ENCODE measurements at regions not wholly inside any gene's neighbourhood (a gene's known extent, or its start where the extent isn't known, plus 50 kb on each side); places are given as distances from the start of the nearest gene placed in this dataset.
"Not testable (repeated sequence)": the region's sequence is repeated elsewhere in the genome, so short reads cannot be mapped to it uniquely, and the experiment has no call there.

- no peak for DNase-seq (ENCODE audit: low read depth in 4 of 4, low spot score in 3 of 4)
These were observed 299.4 kb upstream of the VSTM2A start for GRCh38 chr7:54242776-54243175.

DNA sequence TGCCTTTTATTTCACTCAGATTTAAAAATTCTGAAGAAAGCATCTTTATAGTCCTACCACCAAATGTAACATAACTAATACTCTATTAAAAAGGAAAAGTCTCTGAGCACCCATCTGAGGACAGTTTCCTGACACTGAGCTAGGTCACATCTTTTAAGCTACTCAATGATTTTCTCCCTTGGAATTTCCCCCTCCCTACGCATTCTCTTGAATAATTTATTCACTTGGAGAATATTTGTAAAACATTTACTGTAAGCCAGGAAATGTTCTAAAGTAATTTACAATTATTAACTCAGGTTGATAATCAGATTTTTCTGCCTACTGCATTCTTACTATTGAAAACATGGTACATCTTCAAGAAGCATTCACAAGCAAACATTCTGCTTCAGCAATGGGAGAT is 297.2 kb upstream of the VSTM2A start:
- DNase-seq (ENCODE audit: low read depth in 4 of 4, low spot score in 3 of 4) = no peak

DNA sequence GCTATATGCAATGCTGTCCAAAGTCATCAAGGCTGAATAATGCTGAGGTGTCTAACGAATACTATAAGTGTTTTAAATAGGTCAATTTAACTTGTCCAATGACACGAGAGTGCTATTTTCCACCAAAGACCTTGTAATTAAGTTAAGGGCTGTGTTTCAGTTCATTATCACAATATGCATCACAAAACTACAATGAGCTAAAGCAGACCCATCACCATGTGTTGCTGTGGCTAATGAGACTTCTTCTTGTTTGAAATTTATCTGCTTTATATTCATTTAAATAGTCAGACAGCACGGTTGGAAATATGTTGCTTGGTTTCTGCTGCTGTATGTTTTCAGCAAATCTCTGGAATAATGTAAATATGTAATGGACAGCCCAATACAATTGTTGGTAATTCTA is 292.5 kb upstream of the VSTM2A start:
- no peak for DNase-seq (ENCODE audit: low read depth in 4 of 4, low spot score in 3 of 4)

GRCh38 chr7:54252256-54253035 is 289.7 kb upstream of the VSTM2A start:
- DNase-seq (ENCODE audit: low read depth in 4 of 4, low spot score in 3 of 4) = no peak

GRCh38 chr7:54253036-54253373 is 289.2 kb upstream of the VSTM2A start:
- DNase-seq (ENCODE audit: low read depth in 4 of 4, low spot score in 3 of 4) = no peak

- no peak for DNase-seq (ENCODE audit: low read depth in 4 of 4, low spot score in 3 of 4)
These were observed 286.9 kb upstream of the VSTM2A start for GRCh38 chr7:54255242-54255641.

DNA sequence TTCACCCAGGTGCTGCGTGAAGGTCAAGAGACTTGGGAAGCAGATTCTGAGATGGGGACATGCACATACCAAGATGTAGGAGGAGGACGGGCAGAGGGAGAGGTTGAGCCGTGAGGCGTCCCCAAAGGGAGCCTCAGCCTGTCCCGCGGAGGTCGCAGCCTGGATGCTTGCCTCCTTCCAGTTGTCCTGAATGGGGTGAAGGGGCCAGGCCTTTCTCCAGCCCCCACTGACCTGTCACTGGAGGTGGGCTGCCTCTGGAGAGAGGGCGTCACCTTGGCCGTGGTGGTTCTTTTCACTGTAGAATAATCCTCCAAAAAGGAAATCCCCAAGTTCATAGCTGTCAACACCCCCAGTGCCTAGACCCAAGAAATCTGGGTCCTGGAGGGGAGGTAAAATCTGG is 283.0 kb upstream of the VSTM2A start:
- DNase-seq (ENCODE audit: low read depth in 4 of 4, low spot score in 3 of 4) = no peak

GRCh38 chr7:54260941-54261371 is 281.2 kb upstream of the VSTM2A start:
- no peak for DNase-seq (ENCODE audit: low read depth in 4 of 4, low spot score in 3 of 4)

DNA sequence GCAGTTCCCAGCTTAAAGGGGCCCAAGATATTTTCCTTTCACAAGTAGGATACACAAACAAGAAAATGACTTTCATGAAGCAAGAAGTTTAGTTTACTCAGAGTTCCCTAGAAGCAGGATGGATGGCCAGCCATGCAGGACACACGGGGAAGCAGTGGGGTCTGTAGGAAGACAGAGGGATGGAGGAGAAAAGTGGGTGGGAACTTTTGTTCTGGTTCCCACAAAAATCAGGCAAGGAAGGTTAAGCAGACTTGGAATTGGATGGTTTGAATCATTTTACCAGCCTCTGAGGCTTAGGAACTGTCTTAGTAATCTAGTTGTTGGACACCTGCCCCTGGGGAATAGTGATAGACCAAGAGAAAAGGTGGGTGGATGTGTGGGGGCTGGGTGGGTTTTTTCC is 263.3 kb upstream of the VSTM2A start:
- DNase-seq (ENCODE audit: low read depth in 4 of 4, low spot score in 3 of 4) = no peak

GRCh38 chr7:54292171-54292925 is 249.8 kb upstream of the VSTM2A start:
- no peak for DNase-seq (ENCODE audit: low read depth in 4 of 4, low spot score in 3 of 4)

- DNase-seq (ENCODE audit: low read depth in 4 of 4, low spot score in 3 of 4) = no peak
These were observed 242.7 kb upstream of the VSTM2A start for GRCh38 chr7:54299426-54299825.

DNA sequence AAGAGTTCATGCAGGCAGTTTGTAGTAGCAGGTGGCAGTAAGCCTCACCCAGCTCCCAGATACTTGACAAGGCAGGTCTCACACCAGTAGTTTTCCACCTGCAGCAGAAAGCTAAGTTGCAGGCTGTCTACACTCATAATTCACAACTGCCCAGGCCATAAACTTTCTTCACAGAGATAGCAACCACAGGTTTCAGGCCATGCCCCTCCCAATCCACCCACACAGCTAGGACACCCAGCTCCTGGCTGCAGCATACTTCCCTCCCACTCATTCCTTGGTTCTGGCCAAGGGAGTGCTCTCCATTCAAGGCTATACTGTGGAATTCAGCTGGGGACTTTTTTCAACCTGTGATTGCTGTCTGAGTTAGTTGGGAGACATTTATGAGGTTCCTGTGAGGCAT is 226.2 kb upstream of the VSTM2A start:
- not testable (repeated sequence) for DNase-seq (ENCODE audit: low read depth in 4 of 4, low spot score in 3 of 4)

DNA sequence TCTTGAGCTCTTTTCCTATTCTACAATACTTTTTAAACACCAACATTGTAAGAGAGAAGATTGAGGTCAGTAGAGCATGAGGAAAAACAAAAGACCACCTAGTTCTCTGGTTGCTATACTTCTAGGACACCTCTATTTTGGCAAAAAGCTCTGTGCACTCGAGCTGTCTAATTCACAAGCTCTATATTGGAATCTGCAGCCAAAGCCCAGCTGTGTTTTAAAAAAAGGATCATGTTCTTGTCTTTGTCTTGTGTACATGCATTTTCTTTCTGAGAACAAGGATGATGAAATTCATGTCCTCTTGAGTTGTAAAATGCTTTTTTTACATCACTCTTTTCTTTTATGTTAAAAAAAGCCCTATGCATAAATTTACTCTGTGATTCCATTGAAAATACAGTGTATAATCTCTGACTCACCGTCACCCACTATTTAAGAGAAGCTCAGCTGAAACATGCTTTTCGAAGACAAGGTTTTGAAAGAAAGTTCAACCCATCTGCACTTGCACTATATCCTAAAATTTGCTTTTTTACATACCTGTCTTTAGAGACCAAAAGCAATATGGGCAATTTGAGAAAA is 215.5 kb upstream of the VSTM2A start:
- DNase-seq (ENCODE audit: low read depth in 4 of 4, low spot score in 3 of 4) = no peak

- no peak for DNase-seq (ENCODE audit: low read depth in 4 of 4, low spot score in 3 of 4)
These were observed 211.9 kb upstream of the VSTM2A start for GRCh38 chr7:54330216-54330800.

DNA sequence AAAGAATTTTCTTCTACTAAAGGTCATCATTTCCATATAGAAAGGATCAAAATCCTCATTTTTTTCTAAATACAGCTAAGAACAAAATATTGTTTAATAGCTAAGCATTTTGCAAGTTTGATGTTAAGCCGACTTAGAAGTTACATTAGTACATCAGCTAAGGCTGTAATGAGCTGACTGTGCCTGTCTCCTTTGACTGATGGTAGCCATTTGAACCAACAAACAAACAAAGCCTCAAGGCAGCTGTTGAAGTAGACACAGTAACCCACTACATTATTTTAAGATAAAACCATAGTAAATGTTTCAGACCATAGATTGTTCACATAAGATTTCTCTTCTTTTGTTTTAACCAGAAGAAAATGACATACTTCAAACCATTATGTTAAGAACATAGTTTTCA is 210.9 kb upstream of the VSTM2A start:
- DNase-seq (ENCODE audit: low read depth in 4 of 4, low spot score in 3 of 4) = no peak

DNA sequence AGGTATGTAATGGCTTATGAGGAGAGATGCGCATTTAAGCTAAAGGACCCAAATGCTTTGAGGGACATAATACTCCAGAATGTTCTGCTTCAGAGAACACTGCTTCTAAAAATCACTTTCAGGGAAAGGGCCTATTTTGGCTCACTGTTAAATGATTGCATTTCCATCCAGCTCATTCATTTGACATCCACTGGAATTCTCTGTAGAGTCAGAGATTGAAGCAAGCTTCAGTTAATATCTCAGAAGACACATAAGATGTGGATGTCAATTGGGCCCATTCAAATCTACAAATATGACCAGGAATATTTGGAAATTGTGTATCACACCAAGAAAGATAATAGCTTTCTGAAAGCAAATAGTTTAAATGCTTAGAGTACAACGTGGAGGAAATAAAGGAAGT is 209.9 kb upstream of the VSTM2A start:
- DNase-seq (ENCODE audit: low read depth in 4 of 4, low spot score in 3 of 4) = no peak

DNA sequence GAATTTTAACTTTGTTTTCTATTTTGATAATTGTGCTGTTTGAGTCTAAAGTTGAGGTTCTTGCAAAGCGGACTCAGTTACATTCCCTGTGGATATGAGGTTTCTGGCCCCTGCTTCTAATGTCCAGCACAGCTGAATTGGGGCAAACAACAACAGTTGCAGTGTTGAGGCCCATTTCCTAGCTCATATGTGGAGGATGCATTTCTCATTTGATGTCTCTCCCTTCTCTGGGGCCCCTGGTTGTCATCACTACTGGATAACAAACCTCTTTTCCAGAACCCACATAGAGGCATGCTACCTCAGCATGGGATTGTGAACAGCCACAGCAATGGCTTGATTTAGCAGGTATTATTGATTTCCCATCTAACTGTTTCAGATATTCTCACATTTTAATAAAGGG is 208.2 kb upstream of the VSTM2A start:
- no peak for DNase-seq (ENCODE audit: low read depth in 4 of 4, low spot score in 3 of 4)

DNA sequence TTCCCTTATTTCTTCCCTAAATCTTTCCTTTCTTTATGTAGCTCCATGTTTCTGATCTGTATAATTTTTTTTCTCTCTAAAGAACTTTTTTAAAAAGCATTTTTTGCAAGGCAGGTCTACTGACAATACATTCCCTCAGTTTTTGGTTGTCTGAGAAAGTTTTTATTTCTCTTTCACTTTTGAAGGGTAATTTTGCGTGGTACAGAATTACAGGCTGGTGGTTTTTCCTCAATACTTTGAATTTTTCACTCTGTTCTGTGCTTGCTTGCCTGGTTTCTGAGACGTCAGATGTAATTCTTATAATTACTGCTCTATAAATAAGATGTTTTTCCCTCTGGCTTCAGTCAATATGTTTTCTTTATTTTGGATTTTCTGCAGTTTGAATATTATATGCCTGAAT is 205.4 kb upstream of the VSTM2A start:
- no peak for DNase-seq (ENCODE audit: low read depth in 4 of 4, low spot score in 3 of 4)

DNA sequence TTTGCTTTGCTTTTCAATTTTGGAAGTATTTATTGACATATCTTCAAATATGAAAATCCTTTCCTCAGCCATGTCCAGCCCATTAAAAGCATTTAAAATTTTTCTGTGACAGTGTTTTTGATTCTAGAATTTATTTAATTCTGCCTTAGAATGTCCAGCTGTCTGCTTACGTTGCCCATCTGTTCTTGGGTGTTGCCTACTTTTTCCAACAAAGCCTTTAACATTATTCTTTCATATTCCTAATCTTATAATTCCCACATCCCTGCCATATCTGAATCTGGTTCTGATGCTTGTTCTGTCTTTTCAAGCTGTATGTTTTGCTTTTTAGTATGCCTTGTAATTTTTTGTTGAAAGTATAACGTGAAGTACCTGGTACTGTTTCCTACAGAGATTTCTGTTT is 204.7 kb upstream of the VSTM2A start:
- DNase-seq (ENCODE audit: low read depth in 4 of 4, low spot score in 3 of 4) = no peak

DNA sequence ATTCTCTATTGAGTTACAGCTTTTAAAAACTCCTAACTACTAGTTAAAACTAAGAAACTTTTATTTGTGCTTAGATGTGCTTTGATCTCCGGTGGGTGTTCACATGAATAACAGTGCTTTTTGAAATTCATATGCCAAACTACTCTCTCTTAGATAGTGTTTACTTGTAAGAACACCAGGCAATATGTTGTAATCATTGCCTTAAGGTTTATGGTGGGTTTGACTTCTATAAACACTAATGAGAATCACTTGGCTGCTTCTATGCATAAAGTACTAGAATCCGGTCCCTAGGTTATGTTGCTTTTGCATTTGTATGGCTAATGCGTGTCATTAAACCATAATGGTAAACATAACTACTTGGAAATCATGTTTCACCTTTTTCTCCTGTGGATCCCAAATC is 203.9 kb upstream of the VSTM2A start:
- DNase-seq (ENCODE audit: low read depth in 4 of 4, low spot score in 3 of 4) = no peak

DNA sequence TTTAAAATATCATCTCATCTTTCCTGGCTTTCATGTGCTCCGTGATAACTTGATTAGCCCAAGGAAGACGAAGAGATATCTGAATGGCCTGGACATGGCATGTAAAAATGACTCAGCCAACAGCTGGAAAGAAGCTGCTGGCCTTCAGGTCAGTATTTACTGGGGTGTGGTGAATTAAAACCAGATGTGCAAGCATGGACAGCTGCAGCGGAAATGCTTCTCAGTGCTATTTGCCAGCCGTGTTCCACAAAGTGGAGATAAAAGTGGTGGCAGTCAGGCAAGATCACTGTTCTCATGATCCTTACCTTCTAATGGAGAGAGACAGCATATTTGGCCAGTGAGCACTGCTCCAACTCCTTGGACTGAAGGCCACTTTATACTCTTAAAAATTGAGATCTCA is 203.1 kb upstream of the VSTM2A start:
- no peak for DNase-seq (ENCODE audit: low read depth in 4 of 4, low spot score in 3 of 4)

DNA sequence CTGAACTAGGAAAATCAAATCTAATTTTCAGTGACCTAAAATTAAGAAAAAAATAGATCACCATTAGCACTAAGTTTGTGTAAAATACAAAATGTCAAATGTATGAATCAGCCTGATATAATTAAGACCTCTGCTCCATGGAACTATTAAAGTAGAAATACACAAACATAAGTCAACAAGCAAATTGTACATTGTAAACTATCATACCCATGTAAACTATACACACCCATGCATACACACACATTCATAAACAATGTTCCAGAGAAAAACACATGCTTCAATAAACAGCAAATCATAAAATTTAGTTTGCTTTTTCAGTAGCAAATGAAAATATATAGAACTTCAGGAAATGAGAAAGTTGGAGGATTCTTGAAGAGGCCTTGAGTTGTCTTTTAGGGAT is 199.7 kb upstream of the VSTM2A start:
- no peak for DNase-seq (ENCODE audit: low read depth in 4 of 4, low spot score in 3 of 4)
